ENCODE measurements at regions not wholly inside any gene's neighbourhood (a gene's known extent, or its start where the extent isn't known, plus 50 kb on each side); places are given as distances from the start of the nearest gene placed in this dataset.

DNA sequence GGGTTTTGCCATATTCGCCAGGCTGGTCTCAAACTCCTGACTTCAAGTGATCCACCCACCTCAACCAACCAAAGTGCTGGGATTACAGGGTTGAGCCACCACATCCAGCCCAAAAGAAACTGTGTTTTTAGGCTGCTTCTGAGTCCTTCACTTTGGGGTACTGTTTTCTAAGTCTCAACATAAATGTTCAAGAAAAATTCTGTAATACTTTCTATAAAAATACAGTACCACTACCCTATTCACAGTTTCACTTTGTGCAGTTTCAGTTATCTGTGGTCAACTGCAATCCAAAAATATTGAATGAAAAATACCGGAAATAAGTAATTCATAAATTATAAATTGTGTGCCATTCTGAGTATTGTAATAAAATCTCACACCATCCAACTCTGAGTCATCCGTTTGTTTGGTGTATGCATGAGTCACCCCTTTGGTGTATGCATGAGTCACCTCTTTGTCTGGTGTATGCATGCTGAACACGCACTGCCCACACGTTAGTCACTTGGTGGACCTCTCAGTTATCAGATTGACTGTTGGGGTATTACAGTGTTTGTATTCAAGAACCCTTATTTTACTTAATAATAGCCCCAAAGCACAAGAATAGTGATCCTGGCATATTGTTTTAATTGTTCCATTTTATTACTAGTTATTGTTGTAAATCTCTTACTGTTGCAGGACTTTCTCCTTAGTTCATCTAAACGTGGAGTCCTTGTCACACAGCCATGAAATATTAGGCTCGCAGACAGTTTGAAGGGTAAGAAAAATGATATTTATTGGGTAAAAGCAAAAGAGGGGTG lies 190.2 kb downstream of the FSCB start (continued):
- TF ChIP-seq MAX (IDR thresholded peaks at IDR 0.05) (peak; percentile 25; the same call in 1 of the 2 replicates), FOXK1 (CRISPR knock-in tag; IDR thresholded peaks at IDR 0.05; ENCODE audit: borderline replicate concordance, low read depth) (peak; percentile 29; the same call in 1 of the 2 replicates), PHF8 (CRISPR knock-in tag; IDR thresholded peaks at IDR 0.05) (no peak), ZBTB40 (IDR thresholded peaks at IDR 0.05) (no peak), ZBTB40 (CRISPR knock-in tag; IDR thresholded peaks at IDR 0.05) (no peak), KLF16 (CRISPR knock-in tag; IDR thresholded peaks at IDR 0.05) (0 out of 4 replicates have a peak, but pooled peaks of 1 of the 2 experiments have one; percentile 26), ZNF597 (CRISPR knock-in tag; IDR thresholded peaks at IDR 0.05) (no peak), ATF7 (IDR thresholded peaks at IDR 0.05) (peak; percentile 49; the same call in 1 of the 2 replicates), ATF7 (CRISPR knock-in tag; IDR thresholded peaks at IDR 0.05) (no peak), RXRB (CRISPR knock-in tag; IDR thresholded peaks at IDR 0.05; ENCODE audit: borderline replicate concordance) (peak; percentile 25; the same call in 1 of the 2 replicates), ZNF326 (CRISPR knock-in tag; IDR thresholded peaks at IDR 0.05; ENCODE audit: borderline replicate concordance) (no peak), MATR3 (CRISPR knock-in tag; IDR thresholded peaks at IDR 0.05) (no peak), CBX5 (CRISPR knock-in tag; IDR thresholded peaks at IDR 0.05; ENCODE audit: borderline replicate concordance) (peak; percentile 35; the same call in 1 of the 2 replicates)
- TF ChIP-seq, protein P1, sequence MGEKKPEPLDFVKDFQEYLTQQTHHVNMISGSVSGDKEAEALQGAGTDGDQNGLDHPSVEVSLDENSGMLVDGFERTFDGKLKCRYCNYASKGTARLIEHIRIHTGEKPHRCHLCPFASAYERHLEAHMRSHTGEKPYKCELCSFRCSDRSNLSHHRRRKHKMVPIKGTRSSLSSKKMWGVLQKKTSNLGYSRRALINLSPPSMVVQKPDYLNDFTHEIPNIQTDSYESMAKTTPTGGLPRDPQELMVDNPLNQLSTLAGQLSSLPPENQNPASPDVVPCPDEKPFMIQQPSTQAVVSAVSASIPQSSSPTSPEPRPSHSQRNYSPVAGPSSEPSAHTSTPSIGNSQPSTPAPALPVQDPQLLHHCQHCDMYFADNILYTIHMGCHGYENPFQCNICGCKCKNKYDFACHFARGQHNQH (CRISPR knock-in tag; IDR thresholded peaks at IDR 0.05), result 0 out of 2 replicates have a peak, but pooled peaks have one; percentile 33
